ENCODE measurements at regions not wholly inside any gene's neighbourhood (a gene's known extent, or its start where the extent isn't known, plus 50 kb on each side); places are given as distances from the start of the nearest gene placed in this dataset.

GRCh38 chr20:40813029-40813431, 124.0 kb upstream of the MAFB start:
- ChIA-PET CTCF (no interaction called here), POLR2A (no interaction called here)
- no peaks in the 10 kb centered on the region for H3K9me3 ChIP-seq (ENCODE audit: control insufficient read depth in 1 of 2, insufficient read depth in 1 of 2, low read length in 2 of 2)
- H3K4me3 ChIP-seq (ENCODE audit: low read length) = no peak overlapping the region
- Mint-ChIP-seq H3K36me3 (ENCODE audit: low read depth) (no peaks in the 10 kb centered on the region), H3K27me3 (no peaks in the 10 kb centered on the region), H3K27ac (no peak overlapping the region), H3K4me1 (ENCODE audit: low read depth) (no peaks in the 10 kb centered on the region), H3K9me3 (no peaks in the 10 kb centered on the region), H3K4me3 (no peak overlapping the region)
- ATAC-seq (ENCODE audit: poor library complexity) (no peak), DNase-seq (no peak)
- intact Hi-C loops (cut with DNase I, micrococcal nuclease) = no loop called here
- H3K36me3 ChIP-seq (ENCODE audit: insufficient read depth, low read length) = no peaks in the 10 kb centered on the region
- H3K27me3 ChIP-seq (ENCODE audit: control insufficient read depth in 1 of 2, insufficient read depth in 2 of 2, low read length in 2 of 2) = no peaks in the 10 kb centered on the region
- TF ChIP-seq CTCF (IDR thresholded peaks at IDR 0.05) = no peak
- H3K4me1 ChIP-seq (ENCODE audit: insufficient read depth, low read length) = no peaks in the 10 kb centered on the region
- H3K27ac ChIP-seq (ENCODE audit: low read depth in 1 of 2, low read length in 2 of 2) = no peak overlapping the region

- no peak overlapping the region for H3K4me3 ChIP-seq (ENCODE audit: low read length)
- POLR2A ChIA-PET = no interaction called here
- no peak for ATAC-seq (ENCODE audit: poor library complexity)
- Mint-ChIP-seq H3K4me3 (no peak overlapping the region), H3K9me3 (peaks cover 4% of the 10 kb centered on the region), H3K27me3 (no peaks in the 10 kb centered on the region), H3K27ac (no peak overlapping the region), H3K36me3 (ENCODE audit: low read depth) (no peaks in the 10 kb centered on the region), H3K4me1 (ENCODE audit: low read depth) (no peaks in the 10 kb centered on the region)
- no peaks in the 10 kb centered on the region for H3K36me3 ChIP-seq (ENCODE audit: insufficient read depth, low read length)
- no peak for TF ChIP-seq CTCF (IDR thresholded peaks at IDR 0.05)
- no peak for DNase-seq
- H3K27ac ChIP-seq (ENCODE audit: low read depth in 1 of 2, low read length in 2 of 2) = no peak overlapping the region
- CTCF ChIA-PET = no interaction called here
- no peaks in the 10 kb centered on the region for H3K27me3 ChIP-seq (ENCODE audit: control insufficient read depth in 1 of 2, insufficient read depth in 2 of 2, low read length in 2 of 2)
- intact Hi-C loops (cut with DNase I, micrococcal nuclease) = no loop called here
- no peaks in the 10 kb centered on the region for H3K4me1 ChIP-seq (ENCODE audit: insufficient read depth, low read length)
- H3K9me3 ChIP-seq (ENCODE audit: control insufficient read depth in 1 of 2, insufficient read depth in 1 of 2, low read length in 2 of 2) = no peaks in the 10 kb centered on the region
These were observed 124.9 kb upstream of the MAFB start for GRCh38 chr20:40813708-40814630.

- no peak overlapping the region for H3K4me3 Mint-ChIP-seq
- peaks cover 4% of the 10 kb centered on the region for H3K9me3 Mint-ChIP-seq
- ATAC-seq (ENCODE audit: poor library complexity) = no peak
- ChIA-PET CTCF (no interaction called here), POLR2A (no interaction called here)
- H3K36me3 Mint-ChIP-seq (ENCODE audit: low read depth) = no peaks in the 10 kb centered on the region
- no peaks in the 10 kb centered on the region for H3K4me1 Mint-ChIP-seq (ENCODE audit: low read depth)
- no peak overlapping the region for H3K27ac Mint-ChIP-seq
- DNase-seq = no peak
- H3K27ac ChIP-seq (ENCODE audit: low read depth in 1 of 2, low read length in 2 of 2) = no peak overlapping the region
- H3K9me3 ChIP-seq (ENCODE audit: control insufficient read depth in 1 of 2, insufficient read depth in 1 of 2, low read length in 2 of 2) = no peaks in the 10 kb centered on the region
- no peak overlapping the region for H3K4me3 ChIP-seq (ENCODE audit: low read length)
- no peak for TF ChIP-seq CTCF (IDR thresholded peaks at IDR 0.05)
- intact Hi-C loops (cut with DNase I, micrococcal nuclease) = no loop called here
- H3K36me3 ChIP-seq (ENCODE audit: insufficient read depth, low read length) = no peaks in the 10 kb centered on the region
- H3K27me3 ChIP-seq (ENCODE audit: control insufficient read depth in 1 of 2, insufficient read depth in 2 of 2, low read length in 2 of 2) = no peaks in the 10 kb centered on the region
- H3K27me3 Mint-ChIP-seq = no peaks in the 10 kb centered on the region
- H3K4me1 ChIP-seq (ENCODE audit: insufficient read depth, low read length) = no peaks in the 10 kb centered on the region
These were observed 125.6 kb upstream of the MAFB start for GRCh38 chr20:40814631-40814960.

Data from CD4-positive, alpha-beta T cell (primary cell).